Dermis microvascular lymphatic vessel endothelial cell (primary cell): ENCODE measurements at regions not wholly inside any gene's neighbourhood (a gene's known extent, or its start where the extent isn't known, plus 50 kb on each side); places are given as distances from the start of the nearest gene placed in this dataset.

ENCODE experiments used
- DNase-seq, 2 donors: peaks; one replicate each; pipeline versions ENCODE4 v3.0.0 to v3.0.0-alpha.2; 2010; ENCODE audit warnings: low read depth in 2 of 2

- DNase-seq: no peak
These were observed 134.5 kb downstream of the URB2 start for GRCh38 chr1:229760478-229760996.

GRCh38 chr1:229762891-229763290 lies 136.8 kb downstream of the URB2 start:
- peak in 1 of 2 donors; percentile 3 for DNase-seq

GRCh38 chr1:229768232-229768631 lies 142.2 kb downstream of the URB2 start:
- no peak for DNase-seq

- DNase-seq: no peak
These were observed 143.0 kb downstream of the URB2 start for GRCh38 chr1:229769006-229769405.

GRCh38 chr1:229769809-229770208 lies 143.8 kb downstream of the URB2 start:
- no peak for DNase-seq

- DNase-seq: no peak
These were observed 152.7 kb downstream of the URB2 start for GRCh38 chr1:229778794-229779193.

GRCh38 chr1:229781453-229781852 lies 155.4 kb downstream of the URB2 start:
- DNase-seq: no peak

GRCh38 chr1:229782469-229782868 lies 156.4 kb downstream of the URB2 start:
- DNase-seq: no peak

GRCh38 chr1:229784834-229785233 lies 158.8 kb downstream of the URB2 start:
- DNase-seq: no peak

- no peak for DNase-seq
These were observed 161.0 kb downstream of the URB2 start for GRCh38 chr1:229786974-229787610.

- DNase-seq: no peak
These were observed 162.0 kb downstream of the URB2 start for GRCh38 chr1:229788004-229788403.

- no peak for DNase-seq
These were observed 166.2 kb downstream of the URB2 start for GRCh38 chr1:229792012-229792975.

- DNase-seq: no peak
These were observed 167.4 kb downstream of the URB2 start for GRCh38 chr1:229793488-229793887.

GRCh38 chr1:229798558-229798957 lies 172.5 kb downstream of the URB2 start:
- no peak for DNase-seq

- no peak for DNase-seq
These were observed 177.7 kb downstream of the URB2 start for GRCh38 chr1:229803626-229804217.

- no peak for DNase-seq
These were observed 182.2 kb downstream of the URB2 start for GRCh38 chr1:229808272-229808671.

- DNase-seq: no peak
These were observed 184.1 kb downstream of the URB2 start for GRCh38 chr1:229810140-229810539.

GRCh38 chr1:229810961-229811360 lies 184.9 kb downstream of the URB2 start:
- DNase-seq: no peak

GRCh38 chr1:229812148-229812547 lies 186.1 kb downstream of the URB2 start:
- no peak for DNase-seq

- DNase-seq: no peak
These were observed 186.6 kb downstream of the URB2 start for GRCh38 chr1:229812693-229813092.

GRCh38 chr1:229815076-229815475 lies 189.0 kb downstream of the URB2 start:
- DNase-seq: no peak

- DNase-seq: no peak
These were observed 189.9 kb downstream of the URB2 start for GRCh38 chr1:229815961-229816360.
